ENCODE measurements at regions not wholly inside any gene's neighbourhood (a gene's known extent, or its start where the extent isn't known, plus 50 kb on each side); places are given as distances from the start of the nearest gene placed in this dataset.

GRCh38 chr12:87127272-87127671, 871.1 kb upstream of the MGAT4C start:
- TF ChIP-seq CTCF (IDR thresholded peaks at IDR 0.05; ENCODE audit: borderline replicate concordance, insufficient read depth, low read depth, low read length), result no peak
- no peak overlapping the region for H3K4me3 ChIP-seq (ENCODE audit: low read depth, low read length)

- no peak for TF ChIP-seq CTCF (IDR thresholded peaks at IDR 0.05; ENCODE audit: borderline replicate concordance, insufficient read depth, low read depth, low read length)
- no peak overlapping the region for H3K4me3 ChIP-seq (ENCODE audit: low read depth, low read length)
Measured at GRCh38 chr12:87121896-87122295, 865.7 kb upstream of the MGAT4C start.

- no peak overlapping the region for H3K4me3 ChIP-seq (ENCODE audit: low read depth, low read length)
- no peak for TF ChIP-seq CTCF (IDR thresholded peaks at IDR 0.05; ENCODE audit: borderline replicate concordance, insufficient read depth, low read depth, low read length)
Measured at GRCh38 chr12:87120440-87120839, 864.2 kb upstream of the MGAT4C start.

GRCh38 chr12:87119713-87120112, 863.5 kb upstream of the MGAT4C start:
- no peak overlapping the region for H3K4me3 ChIP-seq (ENCODE audit: low read depth, low read length)
- no peak for TF ChIP-seq CTCF (IDR thresholded peaks at IDR 0.05; ENCODE audit: borderline replicate concordance, insufficient read depth, low read depth, low read length)

GRCh38 chr12:87117526-87117925, 861.3 kb upstream of the MGAT4C start:
- TF ChIP-seq CTCF (IDR thresholded peaks at IDR 0.05; ENCODE audit: borderline replicate concordance, insufficient read depth, low read depth, low read length), result no peak
- no peak overlapping the region for H3K4me3 ChIP-seq (ENCODE audit: low read depth, low read length)

GRCh38 chr12:87116780-87117179, 860.6 kb upstream of the MGAT4C start:
- TF ChIP-seq CTCF (IDR thresholded peaks at IDR 0.05; ENCODE audit: borderline replicate concordance, insufficient read depth, low read depth, low read length), result no peak
- H3K4me3 ChIP-seq (ENCODE audit: low read depth, low read length), result no peak overlapping the region

- no peak for TF ChIP-seq CTCF (IDR thresholded peaks at IDR 0.05; ENCODE audit: borderline replicate concordance, insufficient read depth, low read depth, low read length)
- no peak overlapping the region for H3K4me3 ChIP-seq (ENCODE audit: low read depth, low read length)
Measured at GRCh38 chr12:87112571-87113345, 856.6 kb upstream of the MGAT4C start.

Measured in GM12875 (cell line).